Sigmoid colon (tissue), 6 donors: ENCODE measurements at regions not wholly inside any gene's neighbourhood (a gene's known extent, or its start where the extent isn't known, plus 50 kb on each side); places are given as distances from the start of the nearest gene placed in this dataset.
"Not testable (repeated sequence)": the region's sequence is repeated elsewhere in the genome, so short reads cannot be mapped to it uniquely, and the experiment has no call there.

Experiments
- DNase-seq: peaks from one replicate; pipeline ENCODE4 v3.0.0-alpha.2; 2019
- H3K27ac ChIP-seq, 4 donors: fragments of 200-600 bp; sonication (generic); one replicate each; pipeline ENCODE4 v1.5.1; 2016 to 2019; ENCODE audit warnings: mild to moderate bottlenecking in 1 of 4
- H3K27me3 ChIP-seq, 3 donors: fragments of 200-600 bp; sonication (generic); one replicate each; pipeline ENCODE4 v1.5.1; 2019; ENCODE audit warnings: mild to moderate bottlenecking in 1 of 3
- H3K36me3 ChIP-seq, 4 donors: fragments of 200-600 bp; sonication (generic); one replicate each; pipeline ENCODE4 v1.5.1; 2016 to 2019
- H3K4me1 ChIP-seq, 4 donors: fragments of 200-600 bp; sonication (generic); one replicate each; pipeline ENCODE4 v1.5.1; 2017 to 2019
- H3K4me3 ChIP-seq, 4 donors: fragments of 200-600 bp; sonication (generic); one replicate each; pipeline ENCODE4 v1.5.1; 2017 to 2019; ENCODE audit warnings: mild to moderate bottlenecking in 2 of 4, moderate library complexity in 1 of 4
- H3K9me3 ChIP-seq, 4 donors: fragments of 200-600 bp in 3 of 4; sonication (generic) in 3 of 4; one replicate each; pipeline versions ENCODE4 v1.5.1 to v1.6.1; 2013 to 2019
- CTCF ChIP-seq, 4 experiments: fragments of 450-650 bp in 3 of 4; fragments of 200-600 bp in 1 of 4; IDR thresholded peaks; one replicate each; pipeline ENCODE4 v1.5.1; 2016 to 2019; ENCODE audit warnings: antibody characterized with exemption in 4 of 4, mild to moderate bottlenecking in 3 of 4, moderate library complexity in 2 of 4
- EP300 ChIP-seq, 4 donors: sonication (generic); formaldehyde crosslinking; IDR thresholded peaks; one replicate each; pipeline ENCODE4 v1.6.1; 2017; ENCODE audit warnings: antibody characterized with exemption in 4 of 4
- POLR2A ChIP-seq, 2 donors: fragments of 450-650 bp; IDR thresholded peaks; one replicate each; pipeline ENCODE4 v1.6.1; 2016; ENCODE audit warnings: antibody characterized with exemption in 2 of 2, mild to moderate bottlenecking in 2 of 2, moderate library complexity in 2 of 2
- POLR2AphosphoS5 ChIP-seq, 4 donors: sonication (generic); formaldehyde crosslinking; IDR thresholded peaks; one replicate each; pipeline ENCODE4 v1.6.1; 2017; ENCODE audit warnings: antibody characterized with exemption in 4 of 4
- WGBS, 2 donors: extraction: QIAGEN DNeasy Blood & Tissue Kit; methylation state at CpG; one replicate each; pipeline ENCODE4 v1.1.7; 2013; 5-methylcytosine and 5-hydroxymethylcytosine counted together
- intact Hi-C: fragments of 100-400 bp; cut with DNase I; formaldehyde crosslinking; loops from one replicate; pipeline ENCODE4 v1.15.1; 2023
- donor health status: healthy with polysubstance abuse.
- donor health status: healthy.

- DNase-seq = peak; percentile 26
- WGBS, 2 donors = 85 to 90% methylated on average over 8 of the region's 8 CpGs
Measured at GRCh38 chr2:239595726-239596125, 194.9 kb upstream of the HDAC4 start.

GRCh38 chr2:239594772-239595608 is 194.2 kb upstream of the HDAC4 start:
- Histone ChIP-seq H3K4me3 (no peak overlapping the region), H3K27me3 (no peaks in the 10 kb centered on the region), H3K27ac (no peak overlapping the region), H3K9me3 (no peaks in the 10 kb centered on the region), H3K36me3 (no peaks in the 10 kb centered on the region), H3K4me1 (no peaks in the 10 kb centered on the region)
- 84 to 93% methylated on average over 20 of the region's 20 CpGs for WGBS, 2 donors
- peak; percentile 41 for DNase-seq
- intact Hi-C loops = no loop called here
- no peak for TF ChIP-seq POLR2AphosphoS5 (IDR thresholded peaks at IDR 0.05)
- no peak for TF ChIP-seq POLR2A (IDR thresholded peaks at IDR 0.05)
- TF ChIP-seq CTCF (IDR thresholded peaks at IDR 0.05) = no peak
- TF ChIP-seq EP300 (IDR thresholded peaks at IDR 0.05) = no peak

More at GRCh38 chr2:239595726-239596125, 194.9 kb upstream of the HDAC4 start:
- no peak overlapping the region for H3K4me3 ChIP-seq
- no peak overlapping the region for H3K27ac ChIP-seq
- no peaks in the 10 kb centered on the region for H3K9me3 ChIP-seq
- H3K27me3 ChIP-seq = no peaks in the 10 kb centered on the region
- H3K4me1 ChIP-seq = no peaks in the 10 kb centered on the region
- no peak for TF ChIP-seq POLR2A (IDR thresholded peaks at IDR 0.05)
- TF ChIP-seq POLR2AphosphoS5 (IDR thresholded peaks at IDR 0.05) = no peak
- TF ChIP-seq EP300 (IDR thresholded peaks at IDR 0.05) = no peak
- no peak for TF ChIP-seq CTCF (IDR thresholded peaks at IDR 0.05)
- no peaks in the 10 kb centered on the region for H3K36me3 ChIP-seq
- intact Hi-C loops = no loop called here

- no peaks in the 10 kb centered on the region for H3K27me3 ChIP-seq
- H3K36me3 ChIP-seq = no peaks in the 10 kb centered on the region
- no peak overlapping the region for H3K4me3 ChIP-seq
- intact Hi-C loops = no loop called here
- peak; percentile 38 for DNase-seq
- TF ChIP-seq EP300 (IDR thresholded peaks at IDR 0.05) = no peak
- no peak for TF ChIP-seq CTCF (IDR thresholded peaks at IDR 0.05)
- no peak for TF ChIP-seq POLR2A (IDR thresholded peaks at IDR 0.05)
- no peak for TF ChIP-seq POLR2AphosphoS5 (IDR thresholded peaks at IDR 0.05)
- no peaks in the 10 kb centered on the region for H3K4me1 ChIP-seq
- 77 to 84% methylated on average over 17 of the region's 17 CpGs for WGBS, 2 donors
- no peaks in the 10 kb centered on the region for H3K9me3 ChIP-seq
- no peak overlapping the region for H3K27ac ChIP-seq
Measured at GRCh38 chr2:239594019-239594771, 193.4 kb upstream of the HDAC4 start.

- Histone ChIP-seq H3K27me3 (no peaks in the 10 kb centered on the region), H3K4me1 (no peaks in the 10 kb centered on the region), H3K9me3 (no peaks in the 10 kb centered on the region), H3K4me3 (no peak overlapping the region), H3K36me3 (no peaks in the 10 kb centered on the region), H3K27ac (no peak overlapping the region)
- intact Hi-C loops = no loop called here
- DNase-seq = peak; percentile 9
- 92 to 94% methylated on average over 6 of the region's 6 CpGs for WGBS, 2 donors
- TF ChIP-seq POLR2A (IDR thresholded peaks at IDR 0.05) (no peak), CTCF (IDR thresholded peaks at IDR 0.05) (no peak), POLR2AphosphoS5 (IDR thresholded peaks at IDR 0.05) (no peak), EP300 (IDR thresholded peaks at IDR 0.05) (no peak)
Measured at GRCh38 chr2:239593455-239593854, 192.6 kb upstream of the HDAC4 start.

- H3K4me1 ChIP-seq, H3K27me3 ChIP-seq, H3K36me3 ChIP-seq, H3K9me3 ChIP-seq, H3K4me3 ChIP-seq, DNase-seq, intact Hi-C loops, H3K27ac ChIP-seq: not testable (repeated sequence)
- 87 to 89% methylated on average over 14 to 16 of the region's 16 CpGs for WGBS, 2 donors
Measured at GRCh38 chr2:239592629-239593290, 191.9 kb upstream of the HDAC4 start.
